Mesendoderm (in vitro differentiated cells): ENCODE measurements at regions not wholly inside any gene's neighbourhood (a gene's known extent, or its start where the extent isn't known, plus 50 kb on each side); places are given as distances from the start of the nearest gene placed in this dataset.

ENCODE experiments used
- DNase-seq: peaks from one replicate; pipeline ENCODE4 v3.0.0; 2013
- H2AK5ac ChIP-seq: 2 replicates; pipeline ENCODE4 v1.6.1; 2013; ENCODE audit warnings: low read length, inconsistent platforms
- H2BK120ac ChIP-seq: 2 replicates; pipeline ENCODE4 v1.6.1; 2013; ENCODE audit warnings: low read depth, mild to moderate bottlenecking, low read length, moderate library complexity, mixed read lengths
- H2BK15ac ChIP-seq: replicated peaks from 2 replicates; pipeline ENCODE4 v1.6.1; 2013; ENCODE audit warnings: low read depth, mild to moderate bottlenecking, moderate library complexity
- H2BK5ac ChIP-seq: 2 replicates; pipeline ENCODE4 v1.6.1; 2013; ENCODE audit warnings: low read length, inconsistent platforms
- H3K18ac ChIP-seq: 2 replicates; pipeline ENCODE4 v1.6.1; 2013; ENCODE audit warnings: mild to moderate bottlenecking, low read length, mixed read lengths
- H3K23ac ChIP-seq: one replicate; pipeline ENCODE4 v1.6.1; 2013; ENCODE audit warnings: low read length
- H3K27ac ChIP-seq: 2 replicates; pipeline ENCODE4 v1.5.1; 2013; ENCODE audit warnings: low read depth, mild to moderate bottlenecking, inconsistent platforms, low read length, moderate library complexity
- H3K27me3 ChIP-seq: 2 replicates; pipeline ENCODE4 v1.6.1; 2013; ENCODE audit warnings: low read length, control low read depth, mild to moderate bottlenecking, inconsistent platforms; ENCODE audit not compliant: insufficient read depth, poor library complexity
- H3K36me3 ChIP-seq: 2 replicates; pipeline ENCODE4 v1.6.1; 2013; ENCODE audit warnings: low read length, inconsistent platforms; ENCODE audit not compliant: control insufficient read depth, insufficient read depth
- H3K4ac ChIP-seq: one replicate; pipeline ENCODE4 v1.6.1; 2013; ENCODE audit warnings: low read depth, mild to moderate bottlenecking, low read length, moderate library complexity
- H3K4me1 ChIP-seq: 2 replicates; pipeline ENCODE4 v1.6.1; 2013; ENCODE audit warnings: low read depth, low read length, inconsistent platforms; ENCODE audit not compliant: control insufficient read depth
- H3K4me2 ChIP-seq: 2 replicates; pipeline ENCODE4 v1.6.1; 2013; ENCODE audit warnings: low read length
- H3K4me3 ChIP-seq: 2 replicates; pipeline ENCODE4 v1.5.1; 2013; ENCODE audit warnings: mild to moderate bottlenecking, low read length
- H3K56ac ChIP-seq: one replicate; pipeline ENCODE4 v1.6.1; 2013; ENCODE audit warnings: low read length
- H3K79me1 ChIP-seq: 2 replicates; pipeline ENCODE4 v1.6.1; 2013; ENCODE audit warnings: low read length, inconsistent platforms
- H3K79me2 ChIP-seq: 2 replicates; pipeline ENCODE4 v1.6.1; 2013; ENCODE audit warnings: mild to moderate bottlenecking, low read length; ENCODE audit not compliant: control insufficient read depth, insufficient read depth
- H3K9ac ChIP-seq: 2 replicates; pipeline ENCODE4 v1.6.1; 2013; ENCODE audit warnings: low read length, inconsistent platforms
- H4K5ac ChIP-seq: one replicate; pipeline ENCODE4 v1.6.1; 2013; ENCODE audit warnings: low read length
- H4K8ac ChIP-seq: one replicate; pipeline ENCODE4 v1.6.1; 2013; ENCODE audit warnings: low read depth, mild to moderate bottlenecking, control low read depth, low read length, moderate library complexity
- WGBS: extraction: QIAGEN DNeasy Blood & Tissue Kit; methylation state at CpG from one replicate; pipeline ENCODE4 v1.1.7; 2013; ENCODE audit warnings: low lambda C conversion rate, missing lambda C conversion rate; ENCODE audit not compliant: insufficient coverage; ENCODE audit errors: extremely low coverage; 5-methylcytosine and 5-hydroxymethylcytosine counted together

DNA sequence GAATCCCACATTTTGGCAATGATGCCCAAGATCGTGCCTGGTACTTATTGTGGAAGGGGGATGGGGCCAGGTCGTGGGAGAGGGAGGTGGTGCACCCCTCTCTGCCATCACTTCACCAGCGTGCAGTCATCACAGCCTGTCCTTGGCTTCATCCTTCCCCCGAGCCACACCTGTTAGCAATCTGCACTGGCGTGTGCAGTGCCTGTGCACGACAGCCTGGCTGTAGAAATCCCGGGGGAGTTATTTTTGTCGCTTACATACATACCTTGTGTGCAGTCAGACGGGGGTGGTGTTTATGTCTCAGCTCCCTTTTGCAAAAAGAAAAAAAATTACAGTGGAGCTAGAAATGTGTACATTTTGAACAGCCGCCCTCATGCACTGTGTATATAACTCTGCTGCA is 216.0 kb downstream of the TLE3 start:
- Histone ChIP-seq H3K4me2 (no peak overlapping the region), H3K79me1 (no peaks in the 10 kb centered on the region), H2BK15ac (no peak overlapping the region), H2BK120ac (no peak overlapping the region), H2BK5ac (no peak overlapping the region), H4K8ac (no peak overlapping the region), H3K79me2 (no peaks in the 10 kb centered on the region), H3K4me3 (no peak overlapping the region), H3K4me1 (peaks cover 9% of the 10 kb centered on the region), H3K27ac (no peak overlapping the region), H3K23ac (no peak overlapping the region), H3K36me3 (no peaks in the 10 kb centered on the region), H3K4ac (no peak overlapping the region), H3K9ac (no peak overlapping the region), H2AK5ac (no peak overlapping the region), H3K27me3 (no peaks in the 10 kb centered on the region), H4K5ac (no peak overlapping the region), H3K56ac (no peak overlapping the region), H3K18ac (no peak overlapping the region)
- WGBS = no CpG with 5 or more reads among the region's 10 CpGs
- DNase-seq = no peak

DNA sequence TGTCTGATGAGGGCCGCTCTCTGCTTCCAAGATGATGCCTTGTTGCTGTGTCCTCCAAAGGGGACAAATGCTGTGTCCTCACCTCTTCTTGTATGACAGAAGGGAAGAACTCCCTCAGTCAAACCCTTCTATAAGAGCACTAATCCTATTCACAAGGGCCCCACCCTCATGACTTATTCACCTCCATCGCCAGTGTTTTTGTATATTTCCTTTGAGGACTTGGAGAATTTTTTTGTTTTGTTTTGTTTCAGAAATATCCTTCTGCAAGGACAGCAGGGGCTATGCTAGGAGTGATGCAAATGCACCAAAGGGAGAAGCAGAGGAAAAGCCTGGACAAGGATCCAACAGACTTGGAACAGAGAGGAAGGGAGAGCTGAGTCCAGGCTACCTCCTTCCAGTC is 214.4 kb downstream of the TLE3 start:
- no peak overlapping the region for H3K18ac ChIP-seq
- H2BK5ac ChIP-seq = no peak overlapping the region
- no peaks in the 10 kb centered on the region for H3K27me3 ChIP-seq

DNA sequence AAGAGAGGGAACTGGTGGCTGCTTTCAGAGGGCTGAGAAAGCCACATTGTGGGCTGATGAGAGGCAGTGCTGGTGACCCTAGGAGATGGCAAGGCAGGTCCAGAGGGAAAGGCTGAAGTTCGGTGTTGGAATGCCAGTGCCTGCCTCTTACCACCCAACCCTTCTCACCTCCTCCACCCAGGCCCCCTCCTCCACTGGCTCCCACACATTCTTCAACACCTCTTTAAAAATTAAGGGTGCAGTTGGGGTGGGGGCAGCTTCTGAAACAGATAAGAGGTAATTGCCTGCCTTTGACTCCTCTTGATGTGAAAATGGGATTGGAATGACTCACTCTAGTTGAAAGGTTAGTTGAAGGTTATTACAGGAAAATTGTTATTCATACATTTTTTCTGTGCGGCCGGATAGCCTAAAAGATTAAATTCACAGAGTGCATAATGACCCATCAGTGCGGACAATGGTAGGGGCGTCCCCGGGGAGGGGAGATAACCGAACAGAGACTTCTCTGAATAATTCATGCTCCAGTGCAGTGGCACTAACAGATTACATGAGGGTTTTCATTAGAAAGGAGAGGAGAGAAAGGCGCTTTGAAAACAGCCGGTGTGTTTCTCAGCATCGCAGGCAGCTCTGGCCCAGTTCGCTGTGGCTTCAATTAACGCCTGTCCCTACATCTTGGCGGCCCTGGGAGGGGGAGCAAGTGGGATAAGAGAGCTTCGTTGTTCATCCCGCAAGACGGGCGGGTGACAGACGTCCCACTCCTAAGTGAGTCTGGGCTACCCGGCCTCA is 212.4 kb downstream of the TLE3 start:
- Histone ChIP-seq H3K79me2 (no peaks in the 10 kb centered on the region), H2BK15ac (no peak overlapping the region), H3K36me3 (no peaks in the 10 kb centered on the region), H3K27ac (peak overlapping the region; percentile 43), H2AK5ac (no peak overlapping the region), H3K18ac (peak overlapping the region; percentile 44), H3K9ac (no peak overlapping the region), H3K4me2 (no peak overlapping the region), H4K8ac (no peak overlapping the region), H2BK5ac (no peak overlapping the region), H3K4ac (no peak overlapping the region), H3K4me3 (no peak overlapping the region), H3K23ac (no peak overlapping the region), H2BK120ac (no peak overlapping the region), H4K5ac (no peak overlapping the region), H3K4me1 (peaks cover 9% of the 10 kb centered on the region), H3K27me3 (no peaks in the 10 kb centered on the region), H3K79me1 (no peaks in the 10 kb centered on the region), H3K56ac (peak overlapping the region; percentile 50)
- peak; percentile 78 for DNase-seq
- WGBS = no CpG with 5 or more reads among the region's 19 CpGs

More for the DNA sequence above, 214.4 kb downstream of the TLE3 start:
- Histone ChIP-seq H4K5ac (no peak overlapping the region), H3K4ac (no peak overlapping the region), H3K79me1 (no peaks in the 10 kb centered on the region), H3K4me3 (no peak overlapping the region), H3K79me2 (no peaks in the 10 kb centered on the region), H2BK120ac (no peak overlapping the region), H3K23ac (no peak overlapping the region), H3K4me1 (peaks cover 9% of the 10 kb centered on the region), H4K8ac (no peak overlapping the region), H3K36me3 (no peaks in the 10 kb centered on the region), H2AK5ac (no peak overlapping the region), H2BK15ac (no peak overlapping the region), H3K27ac (no peak overlapping the region), H3K9ac (no peak overlapping the region), H3K56ac (no peak overlapping the region), H3K4me2 (no peak overlapping the region)
- no CpG with 5 or more reads among the region's 2 CpGs for WGBS
- no peak for DNase-seq

DNA sequence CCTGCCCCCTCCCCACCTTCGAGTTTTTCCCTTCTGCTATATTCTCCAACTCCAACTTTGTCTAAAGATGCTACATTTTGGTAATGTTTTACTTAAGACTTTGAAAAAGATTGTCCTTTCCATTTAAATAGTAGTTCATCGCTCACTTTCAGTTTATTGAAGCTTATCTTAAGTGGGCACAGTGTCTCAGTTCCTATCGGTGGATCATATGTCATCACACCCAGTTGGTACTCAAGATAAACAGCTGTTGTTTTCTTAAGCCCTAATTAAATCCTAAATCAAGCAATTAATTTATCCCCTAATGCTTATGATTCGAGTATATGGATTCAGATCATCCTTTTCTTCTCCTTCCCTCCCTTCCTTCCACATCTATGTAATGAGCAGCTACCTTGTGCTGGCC is 210.7 kb downstream of the TLE3 start:
- no peak for DNase-seq
- H3K27ac ChIP-seq = no peak overlapping the region
- no peak overlapping the region for H3K4ac ChIP-seq
- no peaks in the 10 kb centered on the region for H3K79me2 ChIP-seq
- no peaks in the 10 kb centered on the region for H3K36me3 ChIP-seq
- no peak overlapping the region for H4K8ac ChIP-seq
- H4K5ac ChIP-seq = no peak overlapping the region
- no peak overlapping the region for H2BK120ac ChIP-seq
- no peak overlapping the region for H3K18ac ChIP-seq
- H3K79me1 ChIP-seq = no peaks in the 10 kb centered on the region
- H2AK5ac ChIP-seq = no peak overlapping the region
- H3K23ac ChIP-seq = no peak overlapping the region
- H3K27me3 ChIP-seq = no peaks in the 10 kb centered on the region
- no peak overlapping the region for H3K4me3 ChIP-seq
- H2BK5ac ChIP-seq = no peak overlapping the region
- peaks cover 9% of the 10 kb centered on the region for H3K4me1 ChIP-seq
- H3K56ac ChIP-seq = no peak overlapping the region
- no peak overlapping the region for H3K9ac ChIP-seq
- no peak overlapping the region for H2BK15ac ChIP-seq
- H3K4me2 ChIP-seq = no peak overlapping the region
- no CpG with 5 or more reads among the region's 4 CpGs for WGBS

DNA sequence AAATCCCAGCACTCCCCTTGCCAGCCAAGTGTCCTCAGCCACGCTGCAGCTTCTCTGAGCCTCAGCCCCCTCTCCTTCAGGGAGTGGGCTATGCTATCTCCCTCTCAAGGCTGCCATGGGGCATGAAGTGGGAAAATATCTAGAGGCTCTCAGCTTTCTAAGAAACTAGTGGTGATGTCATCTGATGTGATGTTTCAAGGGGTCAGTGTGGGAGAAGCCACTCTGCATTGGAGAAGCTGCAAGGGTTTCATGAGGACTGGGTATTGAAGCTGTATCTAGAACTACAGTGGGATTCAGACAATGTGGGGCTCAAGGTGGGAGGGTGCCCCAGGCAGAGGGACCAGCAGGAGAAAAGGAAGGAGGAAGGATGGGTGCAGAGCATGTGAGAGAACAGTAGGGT is 210.2 kb downstream of the TLE3 start:
- no peak overlapping the region for H3K18ac ChIP-seq
- H3K27ac ChIP-seq = no peak overlapping the region
- no peak overlapping the region for H2BK5ac ChIP-seq
- H3K23ac ChIP-seq = no peak overlapping the region
- H4K8ac ChIP-seq = no peak overlapping the region
- H3K36me3 ChIP-seq = no peaks in the 10 kb centered on the region
- H4K5ac ChIP-seq = no peak overlapping the region
- H3K79me2 ChIP-seq = no peaks in the 10 kb centered on the region
- no peak for DNase-seq
- no peak overlapping the region for H3K4me3 ChIP-seq
- H3K4me1 ChIP-seq = peaks cover 9% of the 10 kb centered on the region
- H3K4ac ChIP-seq = no peak overlapping the region
- no peak overlapping the region for H2BK15ac ChIP-seq
- WGBS = no CpG with 5 or more reads among the region's 1 CpG
- no peak overlapping the region for H3K56ac ChIP-seq
- H2AK5ac ChIP-seq = no peak overlapping the region
- H2BK120ac ChIP-seq = no peak overlapping the region
- H3K9ac ChIP-seq = no peak overlapping the region
- no peaks in the 10 kb centered on the region for H3K27me3 ChIP-seq
- no peaks in the 10 kb centered on the region for H3K79me1 ChIP-seq
- H3K4me2 ChIP-seq = no peak overlapping the region

DNA sequence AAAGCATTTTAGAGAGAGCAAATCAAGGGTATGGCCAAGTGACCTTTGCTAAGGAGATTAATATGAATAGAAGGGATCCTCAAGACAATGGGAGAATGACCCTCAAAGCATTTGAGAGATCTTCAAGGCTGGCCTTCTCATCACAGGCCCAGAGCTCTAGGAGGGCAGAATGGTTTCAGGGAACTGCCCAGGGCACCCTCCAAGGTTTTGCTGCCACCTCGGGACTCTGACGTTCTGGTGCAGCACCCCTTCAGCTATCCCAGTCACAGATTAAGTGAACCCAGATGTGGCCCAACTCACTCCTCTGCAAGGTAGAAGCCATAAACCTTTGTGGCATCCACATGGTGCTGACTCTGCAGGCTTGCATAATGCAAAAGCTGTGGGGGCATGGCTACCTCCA is 209.3 kb downstream of the TLE3 start:
- DNase-seq = no peak
- Histone ChIP-seq H3K79me1 (no peaks in the 10 kb centered on the region), H3K27me3 (no peaks in the 10 kb centered on the region), H2BK15ac (no peak overlapping the region), H3K18ac (no peak overlapping the region), H3K4me1 (peaks cover 9% of the 10 kb centered on the region), H3K4ac (no peak overlapping the region), H3K36me3 (no peaks in the 10 kb centered on the region), H3K4me3 (no peak overlapping the region), H2BK5ac (no peak overlapping the region), H2BK120ac (no peak overlapping the region), H4K8ac (no peak overlapping the region), H3K9ac (no peak overlapping the region), H3K79me2 (no peaks in the 10 kb centered on the region), H2AK5ac (no peak overlapping the region), H3K56ac (no peak overlapping the region), H3K4me2 (no peak overlapping the region), H4K5ac (no peak overlapping the region), H3K27ac (no peak overlapping the region), H3K23ac (no peak overlapping the region)
- no CpG with 5 or more reads among the region's 2 CpGs for WGBS
